A549 (cell line): ENCODE measurements at regions not wholly inside any gene's neighbourhood (a gene's known extent, or its start where the extent isn't known, plus 50 kb on each side); places are given as distances from the start of the nearest gene placed in this dataset.

Source experiments
- ATAC-seq, 2 experiments: fragments of 200-7000 bp in 1 of 2; fragments of >200 bp in 1 of 2; cut with Nextera tagmentation in 1 of 2; cut with Tn5 transposase in 1 of 2; 3 replicates each; pipeline versions ENCODE4 v1.8.0 to v1.9.1; 2018 to 2020; ENCODE audit warnings: mild to moderate bottlenecking in 1 of 2, moderate library complexity in 1 of 2
- CTCF ChIA-PET: fragments of 300-600 bp; sonication (Branson Sonifier 250); formaldehyde crosslinking; extraction: SDS; loops from one replicate; lab custom pipeline; 2021; ENCODE audit warnings: antibody characterized with exemption, inconsistent platforms; lab: Yijun Ruan, JAX
- POLR2A ChIA-PET: fragments of 350-600 bp; formaldehyde crosslinking; extraction: SDS; loops from one replicate; lab custom pipeline; 2021; ENCODE audit warnings: antibody characterized with exemption, inconsistent platforms; lab: Yijun Ruan, JAX
- DNase-seq, 2 experiments: peaks; one replicate each; pipeline versions ENCODE4 v3.0.0 to v3.0.0-alpha.2; 2011 to 2016; ENCODE audit warnings: low read depth in 1 of 2, low spot score in 1 of 2
- FAIRE-seq: peaks from 2 replicates; lab custom pipeline; 2011; peaks lifted over from hg19 to GRCh38; lab: Jason Lieb, UNC
- H3K27ac ChIP-seq, 2 experiments: fragments of >200 bp; sonication (Bioruptor Twin); formaldehyde crosslinking; 3 replicates each; pipeline ENCODE4 v1.5.1; 2016 to 2017
- H3K4me1 ChIP-seq: fragments of >200 bp; sonication (Bioruptor Twin); formaldehyde crosslinking; 3 replicates; pipeline ENCODE4 v1.6.1; 2016
- H3K4me2 ChIP-seq: fragments of >200 bp; sonication (Bioruptor Twin); formaldehyde crosslinking; 3 replicates; pipeline ENCODE4 v1.6.1; 2016
- H3K4me3 ChIP-seq: fragments of >200 bp; sonication (Bioruptor Twin); formaldehyde crosslinking; 3 replicates; pipeline ENCODE4 v1.5.1; 2016
- H3K9me3 ChIP-seq: fragments of >200 bp; sonication (Bioruptor Twin); formaldehyde crosslinking; 3 replicates; pipeline ENCODE4 v1.6.1; 2016
- BCL3 ChIP-seq: fragments of >200 bp; sonication (Bioruptor Twin); formaldehyde crosslinking; IDR thresholded peaks from 3 replicates; pipeline ENCODE4 v1.6.1; 2016
- BHLHE40 ChIP-seq: IDR thresholded peaks from 2 replicates; pipeline ENCODE4 v1.6.1; 2012; ENCODE audit warnings: low read depth, low read length, inconsistent platforms
- CBX8 ChIP-seq: fragments of 200-600 bp; sonication (generic); IDR thresholded peaks from 2 replicates; pipeline ENCODE4 v1.6.1; 2016
- CHD2 ChIP-seq: fragments of 150-350 bp; IDR thresholded peaks from 2 replicates; pipeline ENCODE4 v1.6.1; 2014; ENCODE audit warnings: low read length; ENCODE audit not compliant: partially characterized antibody
- EHMT2 ChIP-seq: fragments of 200-600 bp; sonication (generic); IDR thresholded peaks from 2 replicates; pipeline ENCODE4 v1.6.1; 2016; ENCODE audit warnings: antibody characterized with exemption, low read depth, mild to moderate bottlenecking, moderate library complexity
- EP300 ChIP-seq, 2 experiments: fragments of >200 bp; sonication (Bioruptor Twin); formaldehyde crosslinking; IDR thresholded peaks; 2 replicates in 1 of 2; 3 replicates in 1 of 2; pipeline ENCODE4 v1.6.1; 2016 to 2017
- ESRRA ChIP-seq: fragments of 150-350 bp; IDR thresholded peaks from 2 replicates; pipeline ENCODE4 v1.6.1; 2014; ENCODE audit warnings: mild to moderate bottlenecking, low read length, borderline replicate concordance
- FOSB ChIP-seq: fragments of 250-450 bp; sonication (Bioruptor Pico); IDR thresholded peaks from 2 replicates; pipeline ENCODE4 v1.5.0; 2020; ENCODE audit warnings: mild to moderate bottlenecking, moderate library complexity
- HMGXB4 ChIP-seq: fragments of 250-450 bp; sonication (Bioruptor Pico); IDR thresholded peaks from 2 replicates; pipeline ENCODE4 v1.5.0; 2021; ENCODE audit warnings: mild to moderate bottlenecking, moderate library complexity, borderline replicate concordance
- HOXB13 ChIP-seq: fragments of 250-450 bp; sonication (Bioruptor Pico); IDR thresholded peaks from 2 replicates; pipeline ENCODE4 v1.5.0; 2020; ENCODE audit warnings: low read depth, mild to moderate bottlenecking, moderate library complexity
- JUN ChIP-seq, 2 experiments: fragments of >200 bp; sonication (Bioruptor Twin); formaldehyde crosslinking; IDR thresholded peaks; 2 replicates in 1 of 2; 3 replicates in 1 of 2; pipeline ENCODE4 v1.6.1; 2016 to 2017
- JUNB ChIP-seq: fragments of >200 bp; sonication (Bioruptor Twin); formaldehyde crosslinking; IDR thresholded peaks from 2 replicates; pipeline ENCODE4 v1.6.1; 2016
- KDM1A ChIP-seq: fragments of 200-600 bp; sonication (generic); IDR thresholded peaks from 2 replicates; pipeline ENCODE4 v1.6.1; 2016; ENCODE audit warnings: low read depth, mild to moderate bottlenecking
- MAZ ChIP-seq: fragments of 150-350 bp; IDR thresholded peaks from 2 replicates; pipeline ENCODE4 v1.6.1; 2014; ENCODE audit warnings: antibody characterized with exemption, low read depth, low read length, borderline replicate concordance
- MYC ChIP-seq: IDR thresholded peaks from 2 replicates; pipeline ENCODE4 v1.6.1; 2012; ENCODE audit warnings: mild to moderate bottlenecking, inconsistent platforms, low read length, improper control_type of control experiment, borderline replicate concordance
- NPAS2 ChIP-seq: fragments of 250-450 bp; sonication (Bioruptor Pico); IDR thresholded peaks from 2 replicates; pipeline ENCODE4 v1.8.0; 2022; ENCODE audit warnings: mild to moderate bottlenecking, moderate library complexity, borderline replicate concordance
- PBX3 ChIP-seq: IDR thresholded peaks from 2 replicates; pipeline ENCODE4 v1.6.1; 2012
- PHF8 ChIP-seq: fragments of 200-600 bp; sonication (generic); IDR thresholded peaks from 2 replicates; pipeline ENCODE4 v1.6.1; 2016; ENCODE audit warnings: low read depth, mild to moderate bottlenecking, antibody characterized with exemption, moderate library complexity, borderline replicate concordance
- RAD21 ChIP-seq, 2 experiments: fragments of >200 bp in 1 of 2; sonication (Bioruptor Twin) in 1 of 2; formaldehyde crosslinking in 1 of 2; IDR thresholded peaks in 1 of 2; conservative IDR thresholded peaks in 1 of 2; 2 replicates in 1 of 2; 3 replicates in 1 of 2; pipeline ENCODE4 v1.6.1; 2012 to 2018; ENCODE audit warnings: inconsistent platforms in 1 of 2
- RCOR1 ChIP-seq: fragments of 150-350 bp; IDR thresholded peaks from 2 replicates; pipeline ENCODE4 v1.6.1; 2014; ENCODE audit warnings: antibody characterized with exemption, low read length, low read depth
- TP53 ChIP-seq: fragments of 250-450 bp; sonication (Bioruptor Pico); IDR thresholded peaks from 2 replicates; pipeline ENCODE4 v1.5.0; 2021; ENCODE audit warnings: mild to moderate bottlenecking, moderate library complexity
- ZSCAN20 ChIP-seq: fragments of 250-450 bp; sonication (Bioruptor Pico); IDR thresholded peaks from 2 replicates; pipeline ENCODE4 v1.8.0; 2022; ENCODE audit warnings: mild to moderate bottlenecking, moderate library complexity
- WGBS: methylation state at CpG from one replicate; pipeline ENCODE4 v1.1.6; 2017; ENCODE audit errors: missing lambda C conversion rate; 5-methylcytosine and 5-hydroxymethylcytosine counted together
- TF ChIP-seq, protein P1 (sequence below): fragments of 250-450 bp; sonication (Bioruptor Pico); IDR thresholded peaks from 2 replicates; pipeline ENCODE4 v1.5.0; 2020; ENCODE audit warnings: low read depth, mild to moderate bottlenecking, moderate library complexity
- TF ChIP-seq, protein P2 (sequence below): fragments of 450-650 bp; IDR thresholded peaks from 2 replicates; pipeline ENCODE4 v1.6.1; 2014; ENCODE audit warnings: antibody characterized with exemption

GRCh38 chr2:19218166-19218565, 140.3 kb downstream of the OSR1 start (continued):
- TF ChIP-seq, protein P1, sequence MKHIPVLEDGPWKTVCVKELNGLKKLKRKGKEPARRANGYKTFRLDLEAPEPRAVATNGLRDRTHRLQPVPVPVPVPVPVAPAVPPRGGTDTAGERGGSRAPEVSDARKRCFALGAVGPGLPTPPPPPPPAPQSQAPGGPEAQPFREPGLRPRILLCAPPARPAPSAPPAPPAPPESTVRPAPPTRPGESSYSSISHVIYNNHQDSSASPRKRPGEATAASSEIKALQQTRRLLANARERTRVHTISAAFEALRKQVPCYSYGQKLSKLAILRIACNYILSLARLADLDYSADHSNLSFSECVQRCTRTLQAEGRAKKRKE: no peak
- TF ChIP-seq TP53 (no peak), HMGXB4 (no peak), FOSB (no peak), MYC (no peak), KDM1A (no peak), BHLHE40 (no peak)

GRCh38 chr2:19216676-19217602, 141.5 kb downstream of the OSR1 start:
- ChIA-PET CTCF (interaction anchor here (0.6 kb wide), 1 partner anchor 148 kb away, joined by 3 read pairs; no protein-coding TSS in a partner anchor), POLR2A (no interaction called here)
- DNase-seq (no peak), FAIRE-seq (no peak), ATAC-seq (no peak)
- Histone ChIP-seq H3K4me2 (no peak overlapping the region), H3K4me3 (no peak overlapping the region), H3K9me3 (no peaks in the 10 kb centered on the region), H3K4me1 (no peaks in the 10 kb centered on the region), H3K27ac (no peak overlapping the region)
- TF ChIP-seq, protein P1: no peak
- TF ChIP-seq FOSB (no peak), JUNB (no peak), PHF8 (no peak), EHMT2 (no peak)
- 92% methylated on average over 2 of the region's 2 CpGs for WGBS

DNA sequence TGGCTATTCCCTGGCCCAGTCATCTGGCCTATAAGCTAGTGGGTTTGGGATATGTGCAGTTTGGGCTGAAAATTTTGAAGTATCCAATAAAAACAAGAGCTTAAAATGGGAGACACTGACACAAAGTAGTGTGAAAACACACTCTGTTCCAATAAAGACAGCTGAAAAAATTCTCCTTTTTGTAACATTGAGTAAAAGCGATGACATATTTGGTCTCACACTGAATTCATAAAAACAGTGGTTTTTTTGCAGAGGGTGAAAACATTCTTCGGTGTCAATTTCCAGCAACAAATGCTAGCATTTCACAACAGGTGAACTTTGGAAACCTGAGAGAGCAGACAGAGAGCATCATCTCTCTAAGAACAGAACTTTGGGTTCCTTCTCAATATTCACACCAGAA, 142.2 kb downstream of the OSR1 start:
- DNase-seq (no peak), FAIRE-seq (no peak), ATAC-seq (no peak)
- Histone ChIP-seq H3K4me1 (no peaks in the 10 kb centered on the region), H3K4me3 (no peak overlapping the region), H3K9me3 (no peaks in the 10 kb centered on the region), H3K4me2 (no peak overlapping the region), H3K27ac (no peak overlapping the region)
- 93% methylated on average over 2 of the region's 2 CpGs for WGBS
- ChIA-PET CTCF (no interaction called here), POLR2A (no interaction called here)
- TF ChIP-seq EP300 (IDR thresholded peaks at IDR 0.05) (no peak), MAZ (no peak), FOSB (no peak), RCOR1 (no peak), CBX8 (no peak), PBX3 (no peak), CHD2 (no peak), NPAS2 (CRISPR knock-in tag) (no peak), RAD21 (conservative IDR thresholded peaks at IDR 0.05 in 1 of 2, IDR thresholded peaks at IDR 0.05 in 1 of 2) (no peak), JUN (IDR thresholded peaks at IDR 0.05) (no peak), ZSCAN20 (CRISPR knock-in tag) (no peak), BCL3 (no peak), ESRRA (no peak), HMGXB4 (no peak), HOXB13 (no peak)
- TF ChIP-seq, protein P2, sequence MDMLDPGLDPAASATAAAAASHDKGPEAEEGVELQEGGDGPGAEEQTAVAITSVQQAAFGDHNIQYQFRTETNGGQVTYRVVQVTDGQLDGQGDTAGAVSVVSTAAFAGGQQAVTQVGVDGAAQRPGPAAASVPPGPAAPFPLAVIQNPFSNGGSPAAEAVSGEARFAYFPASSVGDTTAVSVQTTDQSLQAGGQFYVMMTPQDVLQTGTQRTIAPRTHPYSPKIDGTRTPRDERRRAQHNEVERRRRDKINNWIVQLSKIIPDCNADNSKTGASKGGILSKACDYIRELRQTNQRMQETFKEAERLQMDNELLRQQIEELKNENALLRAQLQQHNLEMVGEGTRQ: no peak
